ENCODE measurements at regions not wholly inside any gene's neighbourhood (a gene's known extent, or its start where the extent isn't known, plus 50 kb on each side); places are given as distances from the start of the nearest gene placed in this dataset.
"Not testable (repeated sequence)": the region's sequence is repeated elsewhere in the genome, so short reads cannot be mapped to it uniquely, and the experiment has no call there.

DNA sequence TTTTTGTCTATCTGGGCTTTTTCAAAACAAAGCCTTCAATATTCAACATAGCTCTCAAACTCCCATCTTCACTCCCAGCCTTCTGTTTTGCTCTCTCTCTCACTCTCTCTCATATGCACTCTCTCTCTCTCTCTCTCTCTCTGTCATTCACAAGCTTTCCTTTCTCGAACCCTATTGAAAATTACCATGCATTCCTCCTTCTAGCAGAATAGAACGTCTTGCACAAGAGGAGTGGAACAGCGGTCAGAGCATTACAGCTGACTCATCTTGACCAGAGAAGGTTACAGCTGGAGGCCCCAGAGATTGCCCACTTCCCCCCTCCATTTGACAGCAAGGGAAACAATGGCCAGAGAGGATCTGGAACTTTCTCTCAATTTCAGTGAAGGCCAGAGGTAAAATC, 51.0 kb upstream of the LIFR start:
- no peak for DNase-seq (ENCODE audit: low read depth)

DNA sequence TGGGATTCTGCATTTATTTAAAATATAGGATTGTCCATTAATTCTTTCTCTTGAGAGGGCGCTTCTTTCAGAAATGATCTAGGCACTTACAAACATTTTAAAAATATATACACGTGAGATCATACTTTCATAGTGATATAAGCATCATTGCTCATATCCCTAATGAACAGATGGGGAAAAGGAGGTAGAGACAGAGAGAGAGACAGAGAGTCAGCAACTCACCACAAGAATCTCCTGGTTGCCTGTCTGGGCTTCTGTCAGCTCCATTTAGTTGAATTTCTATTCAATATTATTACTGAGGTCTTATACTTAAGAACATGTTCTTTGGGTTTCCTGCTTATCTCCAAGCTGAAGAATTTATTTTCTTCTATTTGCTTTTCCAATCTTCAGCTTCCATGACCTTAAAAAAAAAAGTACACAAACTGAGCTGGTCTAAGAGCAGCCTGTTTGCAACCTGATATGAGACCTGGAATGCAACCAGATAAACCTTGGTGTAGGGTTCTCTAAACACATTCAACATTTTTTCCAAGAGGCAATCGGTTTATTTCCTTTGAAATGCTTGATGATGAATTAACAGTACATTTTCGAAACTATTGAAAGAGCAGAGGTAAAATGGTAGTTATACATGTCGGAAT, 51.6 kb upstream of the LIFR start:
- no peak for DNase-seq (ENCODE audit: low read depth)

DNA sequence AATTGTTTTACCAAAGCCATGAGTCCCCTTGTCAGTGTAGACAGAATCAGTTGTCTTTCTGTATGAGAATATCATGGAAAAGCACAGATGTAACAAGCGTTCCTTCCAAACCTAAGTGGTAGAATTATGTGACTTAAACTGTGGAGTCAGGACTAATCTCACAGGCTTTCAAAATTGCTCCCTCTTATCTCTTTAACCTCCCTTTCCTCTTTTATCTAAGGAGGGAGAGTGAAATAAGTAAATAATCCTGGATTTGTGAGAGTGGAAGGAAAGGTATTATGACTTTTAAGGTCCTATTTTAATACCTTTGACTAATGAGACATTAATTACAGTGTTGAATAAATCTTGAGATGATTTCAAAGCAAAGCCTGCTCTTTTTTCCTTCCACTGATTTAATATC, 52.4 kb upstream of the LIFR start:
- DNase-seq (ENCODE audit: low read depth): no peak

DNA sequence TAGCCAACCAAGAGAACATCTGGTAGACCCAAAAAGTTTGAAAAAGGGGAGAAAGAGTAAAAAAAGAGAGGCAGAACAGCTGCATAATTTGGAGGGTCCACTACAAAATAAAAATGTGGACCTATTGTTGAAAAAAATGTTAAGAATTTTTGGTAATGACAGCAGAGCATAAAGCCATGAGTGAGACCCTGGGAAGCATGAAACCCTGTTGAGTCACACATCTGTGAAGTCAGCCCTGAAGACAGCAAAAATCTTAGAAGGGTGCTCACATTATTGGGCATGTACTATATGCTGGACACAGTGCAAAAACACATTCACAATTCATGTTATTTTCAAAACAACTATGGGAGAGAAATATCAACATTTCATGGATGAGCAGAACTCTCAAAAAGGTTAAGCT, 56.4 kb upstream of the LIFR start:
- no peak for DNase-seq (ENCODE audit: low read depth)

DNA sequence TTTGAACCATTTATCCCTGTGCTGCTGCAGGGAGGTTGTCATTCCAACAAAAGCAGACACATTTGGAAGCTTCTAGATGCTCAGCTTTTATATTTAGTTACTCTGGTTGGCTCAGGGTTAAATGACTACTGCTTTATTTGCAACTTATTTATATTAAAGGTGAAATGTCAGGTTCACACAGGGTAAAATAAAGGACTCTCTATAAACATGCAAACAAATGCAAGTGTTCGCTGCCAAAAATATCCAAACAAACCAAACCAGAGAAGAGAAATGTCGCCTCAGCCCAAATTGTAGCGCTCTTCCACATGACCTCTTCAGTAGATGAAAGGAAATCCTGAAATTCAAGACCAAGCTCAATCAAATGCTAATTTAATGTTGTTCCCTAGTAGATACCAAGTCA, 57.0 kb upstream of the LIFR start:
- no peak for DNase-seq (ENCODE audit: low read depth)

DNA sequence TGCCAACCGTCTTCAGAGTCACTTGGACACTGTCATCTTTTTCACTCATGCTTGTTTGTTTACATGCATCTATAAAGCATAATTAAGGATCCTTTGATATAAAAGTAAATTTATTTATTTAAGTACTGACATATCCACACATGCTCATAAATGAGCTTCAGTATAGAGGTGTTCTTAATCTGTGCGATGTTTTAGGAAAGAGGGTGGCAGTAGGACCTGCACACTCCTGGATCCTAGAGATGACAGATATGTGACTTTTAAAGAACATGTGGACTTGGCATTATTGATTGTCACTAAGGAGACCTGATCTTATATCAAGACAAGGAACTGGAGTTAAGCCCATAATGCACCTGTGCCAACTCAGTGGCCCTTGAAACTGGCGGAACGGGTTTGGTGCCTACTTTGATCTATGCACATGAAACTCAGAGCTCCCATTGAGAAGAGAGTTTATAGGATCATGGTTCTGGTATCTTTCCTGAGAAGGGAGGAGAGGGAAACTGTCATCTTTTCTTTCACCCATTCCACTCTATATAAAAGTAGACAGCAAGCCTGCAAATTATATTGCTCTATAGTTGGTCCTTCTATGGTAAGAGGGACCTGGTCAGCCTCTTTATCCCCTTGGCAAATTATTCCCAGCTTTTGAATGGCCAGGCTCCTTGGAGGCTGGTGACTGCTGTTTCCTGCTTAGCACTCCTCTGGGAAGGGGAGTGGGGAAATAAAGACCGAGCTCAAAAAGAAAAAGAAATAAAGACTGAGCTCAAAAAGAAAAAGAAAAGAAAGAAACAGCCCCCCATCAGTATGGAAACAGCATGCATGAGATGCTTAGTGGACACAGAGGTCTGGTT, 57.8 kb upstream of the LIFR start:
- DNase-seq (ENCODE audit: low read depth): no peak

DNA sequence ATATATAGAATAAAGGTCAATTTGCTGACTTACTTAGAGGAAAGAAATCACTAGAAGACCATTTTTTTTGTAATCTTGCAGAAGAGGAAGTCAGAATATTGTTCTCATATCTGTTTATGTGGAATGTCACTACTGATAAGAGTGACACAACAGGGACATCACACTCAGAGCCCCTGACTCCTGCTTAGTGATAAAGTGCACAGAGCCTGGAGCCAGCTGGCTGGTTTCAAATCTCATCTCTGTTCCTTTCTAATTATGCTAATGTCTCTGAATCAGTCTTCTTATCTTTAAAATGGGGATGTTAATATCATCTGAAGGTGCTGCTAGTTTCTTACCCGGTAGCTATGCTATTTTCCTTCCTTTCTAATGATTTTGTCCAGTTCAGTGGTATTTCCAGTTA, 58.6 kb upstream of the LIFR start:
- no peak for DNase-seq (ENCODE audit: low read depth)

DNA sequence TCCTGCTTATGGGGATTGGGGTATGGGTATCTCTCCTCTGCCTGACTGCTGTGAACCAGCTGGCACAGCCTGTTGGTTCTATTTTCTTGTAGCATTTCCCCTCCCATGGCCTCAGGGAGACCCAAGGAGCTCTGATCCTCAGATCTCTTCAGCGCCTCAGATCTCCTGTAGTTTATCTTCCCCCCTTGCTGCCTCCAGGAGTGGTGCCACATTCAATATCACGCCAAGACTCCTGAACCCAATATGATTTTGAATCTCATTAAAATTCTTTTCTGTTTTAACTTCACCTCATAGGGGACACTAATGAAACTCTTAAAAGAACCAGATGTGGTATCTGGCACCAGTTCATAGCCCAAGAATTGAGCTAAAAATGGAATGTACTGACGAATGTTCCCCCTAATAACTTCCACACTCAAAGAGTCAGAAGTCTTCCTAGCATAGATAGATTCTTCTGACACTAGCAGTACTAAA, 59.6 kb upstream of the LIFR start:
- no peak for DNase-seq (ENCODE audit: low read depth)

DNA sequence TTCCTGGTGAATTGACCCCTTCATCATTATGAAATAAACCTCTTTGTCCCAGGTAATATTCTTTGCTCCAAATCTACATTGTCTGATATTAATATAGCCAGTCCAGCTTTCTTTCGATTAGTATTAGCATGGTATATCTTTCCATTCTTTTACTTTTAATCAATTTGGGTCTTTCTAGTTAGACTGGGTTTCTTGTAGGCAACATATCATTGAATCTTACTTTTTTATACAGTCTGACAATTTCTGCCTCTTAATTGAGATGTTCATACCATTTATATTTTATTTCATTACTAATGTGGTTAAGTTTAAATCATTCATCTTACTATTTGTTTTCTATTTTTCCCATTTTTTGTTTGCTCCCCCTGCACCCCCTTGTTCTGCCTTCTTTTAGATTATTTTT, 61.7 kb upstream of the LIFR start:
- DNase-seq (ENCODE audit: low read depth): no peak

DNA sequence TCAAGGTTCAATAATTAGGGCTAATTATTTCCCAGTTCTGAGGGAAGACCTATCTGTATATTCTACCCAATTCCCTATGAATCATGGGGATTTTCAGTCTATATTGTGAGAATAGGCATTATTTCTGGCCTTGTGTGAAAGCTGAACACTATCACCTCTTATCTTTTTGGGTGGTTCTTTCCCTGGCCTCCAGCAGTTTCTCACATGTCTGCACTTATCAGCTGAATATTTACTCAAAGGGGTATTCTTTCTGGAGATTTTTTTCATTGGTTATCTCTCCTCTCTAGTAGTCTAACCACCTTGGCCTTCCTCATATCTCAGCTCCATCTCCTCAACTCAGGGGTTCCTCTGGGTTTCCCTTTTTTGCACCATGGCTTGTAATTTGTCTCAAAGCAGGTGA, 64.9 kb upstream of the LIFR start:
- no peak for DNase-seq (ENCODE audit: low read depth)

DNA sequence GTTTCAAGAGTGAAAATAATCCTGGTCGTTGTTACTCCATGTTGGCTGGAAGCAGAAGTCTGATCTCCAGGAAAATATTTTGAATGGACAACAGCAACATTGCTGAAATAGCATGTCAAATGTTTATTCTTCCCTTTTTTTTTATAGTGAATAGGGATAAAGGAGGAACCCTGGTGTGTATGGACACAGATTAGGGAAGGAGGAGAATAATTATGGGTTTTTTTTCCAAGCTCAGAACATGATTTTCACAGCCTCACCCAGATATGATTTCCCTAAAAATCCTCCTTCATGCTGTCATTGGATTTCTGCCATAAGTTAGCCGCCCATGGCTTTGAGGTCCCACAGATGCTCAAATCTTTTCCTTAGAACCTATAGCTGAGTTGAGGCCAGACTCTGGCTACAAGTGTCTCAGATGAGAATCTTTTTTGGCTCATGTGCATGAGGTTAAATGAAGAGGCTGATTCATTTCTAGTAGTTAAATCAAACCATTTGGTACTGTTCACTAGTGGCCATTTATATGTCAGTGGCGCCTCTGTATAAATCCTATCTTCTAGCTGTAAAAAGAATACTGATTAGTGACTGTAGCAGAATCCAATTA, 65.5 kb upstream of the LIFR start:
- DNase-seq (ENCODE audit: low read depth): no peak

DNA sequence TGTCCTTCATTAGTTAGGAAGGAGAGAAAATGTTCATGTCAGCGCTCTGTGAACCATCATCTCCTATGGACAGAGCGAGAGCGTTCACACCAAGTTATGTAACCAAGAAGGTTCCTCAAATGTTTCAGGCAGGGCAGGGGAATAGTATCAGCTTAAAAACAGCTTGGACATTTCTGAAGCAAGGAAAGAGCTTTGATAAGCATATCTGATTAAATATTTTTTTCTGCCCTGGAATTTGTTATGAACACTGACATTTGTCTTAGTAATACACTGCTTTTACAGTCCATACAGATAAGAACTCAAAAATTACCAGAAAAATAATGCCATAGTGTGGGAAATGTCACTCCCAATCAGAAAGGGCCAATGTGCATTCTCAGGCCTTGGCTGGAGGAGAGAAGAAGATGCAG, 66.3 kb upstream of the LIFR start:
- DNase-seq (ENCODE audit: low read depth): no peak

DNA sequence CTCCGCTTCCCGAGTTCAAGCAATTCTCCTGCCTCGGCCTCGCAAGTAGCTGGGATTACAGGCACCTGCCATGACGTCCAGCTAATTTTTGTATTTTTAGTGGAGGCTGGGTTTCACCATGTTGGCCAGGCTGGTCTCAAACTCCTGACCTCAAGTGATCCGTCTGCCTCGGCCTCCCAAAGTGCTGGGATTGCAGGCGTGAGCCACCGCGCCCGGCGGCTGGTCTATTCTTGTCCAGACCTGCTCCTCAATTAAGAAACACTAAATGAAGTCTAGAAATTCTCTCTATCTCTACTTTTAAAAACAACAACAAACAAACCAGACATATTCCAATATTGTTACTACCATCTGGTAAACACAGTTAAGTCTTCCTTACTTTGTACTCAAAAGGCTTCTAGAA, 68.1 kb upstream of the LIFR start:
- DNase-seq (ENCODE audit: low read depth): not testable (repeated sequence)

DNA sequence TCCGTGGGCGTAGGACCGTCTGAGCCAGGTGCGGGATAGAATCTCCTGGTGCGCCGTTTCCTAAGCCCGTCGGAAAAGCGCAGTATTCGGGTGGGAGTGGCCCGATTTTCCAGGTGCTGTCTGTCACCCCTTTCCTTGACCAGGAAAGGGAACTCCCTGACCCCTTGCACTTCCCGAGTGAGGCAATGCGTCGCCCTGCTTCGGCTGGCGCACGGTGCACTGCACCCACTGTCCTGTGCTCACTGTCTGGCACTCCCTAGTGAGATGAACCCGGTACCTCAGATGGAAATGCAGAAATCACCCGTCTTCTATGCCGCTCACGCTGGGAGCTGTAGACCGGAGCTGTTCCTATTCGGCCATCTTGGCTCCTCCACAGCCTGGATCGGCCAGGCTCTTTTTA, 74.9 kb upstream of the LIFR start:
- not testable (repeated sequence) for DNase-seq (ENCODE audit: low read depth)

DNA sequence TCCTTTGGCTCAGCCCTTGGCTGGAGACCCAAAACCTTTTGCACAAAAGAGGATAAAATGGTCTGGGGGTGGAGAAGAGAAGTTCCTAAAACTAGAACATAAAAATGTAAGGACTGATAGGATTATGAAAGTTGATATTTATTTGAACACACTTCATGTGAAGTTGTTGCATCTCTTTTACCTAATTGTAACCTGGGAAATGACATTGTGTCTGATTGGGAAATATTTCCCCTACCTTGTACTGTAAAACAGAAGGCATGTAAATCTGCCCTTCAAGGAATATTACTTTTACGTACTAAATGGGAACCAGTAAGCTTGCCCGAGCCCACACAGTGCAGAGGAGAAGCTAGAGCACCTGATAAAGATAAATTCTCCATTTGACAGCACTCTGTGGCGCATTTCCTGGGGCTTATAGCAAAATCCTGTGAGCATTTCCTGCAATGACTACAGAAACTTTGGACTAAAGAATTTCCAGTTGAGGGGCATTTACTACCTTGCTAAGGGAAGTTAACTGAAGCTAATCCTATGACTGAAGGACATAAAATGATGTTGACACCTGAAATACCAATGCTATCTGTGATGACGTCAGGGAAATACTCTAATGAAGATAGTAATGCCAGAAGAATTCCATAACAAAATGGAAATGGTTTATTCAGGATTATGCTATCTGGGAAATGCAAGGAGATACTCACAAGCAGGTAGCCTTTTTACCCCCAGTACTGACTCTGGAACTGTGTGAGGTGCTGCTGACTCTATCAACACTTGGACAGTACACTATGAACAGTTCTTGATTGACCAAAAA, 78.3 kb upstream of the LIFR start:
- DNase-seq (ENCODE audit: low read depth): no peak

DNA sequence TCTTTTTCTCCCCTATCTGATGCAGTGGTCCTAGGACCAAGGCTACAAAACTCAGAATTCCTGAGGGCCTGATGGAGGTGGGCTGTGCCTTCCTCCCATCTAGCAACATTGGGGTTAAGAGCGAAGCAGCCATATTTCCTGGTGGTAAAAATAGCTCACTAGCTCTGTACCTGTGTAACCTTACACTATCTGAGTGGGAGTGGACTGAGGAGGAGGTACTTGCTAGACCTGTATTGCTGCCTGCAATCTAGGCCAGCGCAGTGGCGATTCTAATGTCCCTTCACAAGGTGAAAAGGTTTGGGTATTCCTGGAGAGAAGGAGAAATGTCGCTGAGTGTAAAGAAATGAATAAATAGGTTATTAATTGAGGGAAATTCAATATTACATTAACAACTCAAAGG, 80.2 kb upstream of the LIFR start:
- no peak for DNase-seq (ENCODE audit: low read depth)

DNA sequence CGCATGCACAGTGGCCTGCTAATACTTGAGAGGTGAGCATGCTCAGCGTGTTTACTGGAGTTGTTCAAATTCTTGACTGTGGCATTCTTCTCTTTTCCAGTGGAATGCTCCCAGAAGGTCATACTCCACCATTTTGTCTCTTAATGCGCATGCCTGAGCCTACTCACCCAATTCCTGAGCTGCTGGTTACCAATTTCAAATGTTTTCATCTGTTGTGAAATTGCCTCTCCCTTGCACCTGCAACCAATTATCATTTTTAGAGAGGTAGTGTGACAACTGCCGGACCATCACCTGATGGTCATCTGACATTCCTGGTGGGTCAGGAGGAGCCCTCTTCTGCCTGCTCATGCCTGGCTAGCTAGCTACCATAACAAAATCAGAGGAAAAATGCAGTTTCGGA, 82.2 kb upstream of the LIFR start:
- no peak for DNase-seq (ENCODE audit: low read depth)

DNA sequence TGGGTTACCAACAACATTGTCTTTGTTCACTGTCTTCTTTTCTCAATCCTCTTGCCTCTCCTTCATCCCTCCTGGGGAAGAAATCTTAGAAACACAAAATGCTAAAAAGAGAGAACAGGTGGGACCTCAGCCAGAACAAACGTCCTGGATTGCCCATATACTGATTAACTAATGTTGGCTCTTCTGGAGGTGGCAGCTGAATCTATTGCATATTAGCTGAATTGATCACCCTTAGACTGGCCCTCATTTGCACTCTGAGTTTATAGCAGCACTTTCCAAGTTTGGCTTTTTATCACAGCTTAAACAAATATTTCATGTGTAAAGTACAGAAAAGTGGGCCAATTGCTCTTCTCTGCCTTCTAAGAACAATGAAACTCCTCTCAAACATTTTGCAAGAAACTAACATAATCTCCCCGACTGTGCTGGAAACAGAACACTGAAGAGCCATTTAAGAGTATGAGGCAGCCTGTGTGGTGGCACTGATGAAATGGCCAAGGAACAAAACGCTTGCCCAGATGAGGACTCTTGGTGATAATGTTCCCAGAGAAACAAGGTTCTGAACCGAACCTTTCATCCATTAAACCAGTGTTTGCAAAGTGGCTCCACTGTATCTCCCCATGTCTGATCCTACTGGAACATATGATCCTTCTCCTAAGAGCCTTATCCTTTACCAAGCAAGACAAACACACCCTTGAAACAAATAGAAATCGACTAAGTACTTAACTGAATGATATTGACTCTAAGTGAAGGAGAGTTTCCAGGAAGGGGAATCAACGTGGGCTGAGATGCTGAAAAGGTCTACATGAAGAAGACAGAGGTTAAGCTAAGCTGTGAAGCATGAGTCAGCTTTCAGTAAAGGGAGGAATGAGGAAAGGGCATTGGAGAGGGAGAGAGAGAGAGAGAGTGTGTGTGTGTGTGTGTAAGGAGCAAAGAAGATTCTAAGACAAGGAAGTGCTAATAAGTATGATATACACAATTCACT, 83.2 kb upstream of the LIFR start:
- DNase-seq (ENCODE audit: low read depth): no peak

DNA sequence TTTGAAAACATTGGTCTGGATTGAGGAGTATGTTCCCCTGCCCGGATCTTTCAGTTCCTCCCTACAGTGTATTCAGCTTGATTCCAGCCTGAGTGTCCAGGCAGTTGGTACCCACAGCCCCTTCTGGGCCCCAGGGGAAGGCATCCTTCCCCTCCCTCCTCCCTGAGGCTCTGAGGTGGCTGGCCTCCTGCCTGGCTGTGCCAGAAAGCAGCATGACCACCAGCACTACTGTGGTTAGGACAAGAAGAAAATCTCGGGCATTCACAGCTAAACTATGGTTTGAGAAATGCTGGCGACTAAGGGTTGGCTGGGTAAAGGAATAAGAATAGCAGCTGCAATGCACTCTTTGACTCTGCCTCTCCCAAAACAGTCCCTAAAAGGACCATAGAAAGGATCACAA, 84.6 kb upstream of the LIFR start:
- DNase-seq (ENCODE audit: low read depth): no peak

DNA sequence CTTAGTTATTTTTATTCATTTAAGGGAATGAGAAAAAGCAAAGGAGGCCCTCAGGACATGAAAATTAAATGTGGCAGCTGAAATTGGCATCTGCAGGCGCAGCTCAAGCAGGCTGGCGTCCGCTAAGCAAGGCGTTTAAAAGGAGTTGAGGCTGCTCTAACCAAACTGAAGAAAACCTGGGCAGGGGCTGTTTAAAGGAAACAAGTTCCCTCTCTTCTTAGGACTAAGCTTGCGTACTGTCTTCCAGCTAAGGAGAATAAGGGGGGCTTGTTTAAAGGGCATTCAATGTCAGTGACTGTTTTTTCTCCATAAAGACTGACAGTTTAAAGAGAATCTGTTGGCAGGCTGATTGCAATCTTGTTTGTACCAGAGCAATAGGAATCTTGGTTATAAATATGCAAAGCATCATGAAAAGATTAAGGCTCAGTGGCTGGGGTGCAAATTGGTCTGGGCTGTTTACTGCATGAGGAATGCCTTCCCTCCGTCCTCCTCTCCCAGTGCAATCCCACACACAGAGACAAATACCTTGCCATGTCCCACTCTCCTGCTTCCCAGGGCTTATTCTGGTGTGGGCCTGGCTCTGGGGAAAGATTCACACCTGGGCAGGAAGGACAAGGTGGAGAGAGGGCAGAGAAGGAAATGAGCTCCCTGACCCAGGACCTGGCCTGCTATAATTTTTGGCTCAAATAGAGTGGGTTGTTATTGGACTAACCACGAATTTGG, 85.9 kb upstream of the LIFR start:
- no peak for DNase-seq (ENCODE audit: low read depth)

DNA sequence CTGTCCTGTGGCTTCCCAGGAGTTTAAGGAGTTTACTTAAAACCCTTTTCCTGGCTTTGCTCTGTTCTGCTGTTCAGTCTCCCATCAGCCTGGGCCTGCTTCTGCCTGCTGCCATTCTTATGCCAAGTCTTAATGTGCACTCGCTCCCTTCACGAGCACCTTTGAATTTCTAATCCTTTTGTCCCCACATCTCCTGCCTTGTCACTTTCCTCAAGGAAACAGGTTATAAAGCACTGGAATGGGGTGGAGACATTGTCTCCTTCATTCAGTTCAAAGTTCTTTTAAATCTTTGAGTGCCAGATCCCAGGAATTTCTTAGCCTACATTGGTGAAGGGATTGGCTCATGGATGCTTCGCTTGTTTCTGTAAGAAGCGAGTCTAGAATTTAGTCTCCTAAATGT, 87.2 kb upstream of the LIFR start:
- no peak for DNase-seq (ENCODE audit: low read depth)
